GM18909 (cell line): ENCODE measurements at regions not wholly inside any gene's neighbourhood (a gene's known extent, or its start where the extent isn't known, plus 50 kb on each side); places are given as distances from the start of the nearest gene placed in this dataset.

Experiments
- ATAC-seq: cut with Tn5 transposase; IDR thresholded peaks from one replicate; pipeline ENCODE4 v1.9.1; 2021; ENCODE audit warnings: mild to moderate bottlenecking; ENCODE audit not compliant: unreplicated experiment, poor library complexity

GRCh38 chr12:86929962-86930361 is 673.8 kb upstream of the MGAT4C start:
- no peak for ATAC-seq

GRCh38 chr12:86917121-86917520 is 660.9 kb upstream of the MGAT4C start:
- no peak for ATAC-seq

DNA sequence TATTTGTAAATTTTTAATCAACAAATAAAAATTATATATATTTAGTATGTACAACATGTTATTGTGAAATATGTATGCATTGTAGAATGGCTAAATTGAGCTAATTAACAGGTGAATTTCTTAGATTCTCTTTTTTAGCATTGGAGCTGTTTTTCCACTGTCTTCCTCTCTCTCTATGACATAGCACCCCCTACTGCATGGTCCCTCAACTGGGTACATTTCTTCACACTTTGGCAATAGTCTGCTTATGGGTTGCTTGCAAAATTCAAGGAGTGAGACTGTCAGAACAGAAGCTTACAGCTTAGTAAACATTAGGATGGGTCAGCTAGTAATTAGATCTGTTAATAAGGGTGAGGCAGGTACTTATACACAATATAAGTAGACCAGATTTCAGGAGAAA is 658.5 kb upstream of the MGAT4C start:
- no peak for ATAC-seq

DNA sequence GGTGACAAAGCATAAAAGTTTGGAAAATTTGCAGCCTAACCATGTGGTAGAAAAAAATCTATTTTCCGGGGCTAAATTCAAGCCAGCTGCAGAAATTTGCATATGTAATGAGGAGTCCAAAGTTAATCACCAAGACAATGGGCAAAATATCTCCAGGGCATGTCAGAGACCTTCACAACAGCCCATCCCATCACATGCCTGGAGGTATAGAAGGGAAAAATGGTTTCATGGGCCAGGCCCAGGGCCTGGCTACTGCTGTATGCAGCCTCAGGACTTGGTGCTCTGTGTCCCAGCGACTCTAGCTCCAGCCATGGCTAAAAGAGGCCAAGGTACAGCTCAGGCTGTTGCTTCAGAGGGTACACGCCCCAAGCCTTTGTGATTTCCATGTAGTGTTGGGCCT is 655.8 kb upstream of the MGAT4C start:
- ATAC-seq, result no peak

GRCh38 chr12:86903159-86903558 is 647.0 kb upstream of the MGAT4C start:
- no peak for ATAC-seq

- no peak for ATAC-seq
Measured at GRCh38 chr12:86860776-86861175, 604.6 kb upstream of the MGAT4C start.

GRCh38 chr12:86852451-86852850 is 596.3 kb upstream of the MGAT4C start:
- no peak for ATAC-seq

DNA sequence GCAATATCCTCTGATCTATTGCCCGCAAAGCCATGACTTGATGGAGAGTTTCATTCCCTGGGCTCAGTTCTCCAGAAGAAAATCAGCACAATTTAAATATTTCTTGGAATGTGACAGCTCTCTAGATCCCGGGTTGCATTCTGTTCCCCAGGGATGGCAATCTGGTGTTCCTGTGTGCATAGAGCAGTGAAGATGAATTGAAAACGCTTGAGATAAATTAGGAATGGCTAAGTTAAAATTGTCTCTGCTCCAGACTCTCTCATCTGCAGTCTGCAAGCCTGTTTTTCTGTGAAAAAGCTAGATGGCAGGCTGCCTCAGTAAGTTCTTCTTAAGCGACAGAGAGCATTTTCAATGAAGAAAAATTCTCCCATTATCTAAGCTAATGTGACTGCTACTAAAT is 582.5 kb upstream of the MGAT4C start:
- ATAC-seq, result no peak

DNA sequence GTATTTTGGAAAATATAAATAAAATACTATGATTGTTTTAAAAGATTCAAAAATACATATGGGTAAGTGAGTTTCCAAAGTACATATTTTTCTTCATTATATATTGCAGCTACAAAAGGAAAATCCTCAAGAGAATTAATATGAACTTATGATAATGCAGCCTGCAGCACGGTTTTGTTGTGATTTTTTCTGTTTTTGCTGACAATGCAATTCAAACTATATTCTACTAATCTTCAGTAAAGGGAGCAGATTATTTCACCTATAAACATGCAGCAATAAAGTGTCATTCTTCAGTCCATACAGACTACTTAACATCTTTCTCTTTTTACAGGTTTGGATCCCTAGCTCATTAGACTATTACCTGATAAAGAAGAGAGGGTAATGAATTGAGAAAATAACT is 582.1 kb upstream of the MGAT4C start:
- ATAC-seq, result no peak

- ATAC-seq, result no peak
Measured at GRCh38 chr12:86837246-86837645, 581.1 kb upstream of the MGAT4C start.

DNA sequence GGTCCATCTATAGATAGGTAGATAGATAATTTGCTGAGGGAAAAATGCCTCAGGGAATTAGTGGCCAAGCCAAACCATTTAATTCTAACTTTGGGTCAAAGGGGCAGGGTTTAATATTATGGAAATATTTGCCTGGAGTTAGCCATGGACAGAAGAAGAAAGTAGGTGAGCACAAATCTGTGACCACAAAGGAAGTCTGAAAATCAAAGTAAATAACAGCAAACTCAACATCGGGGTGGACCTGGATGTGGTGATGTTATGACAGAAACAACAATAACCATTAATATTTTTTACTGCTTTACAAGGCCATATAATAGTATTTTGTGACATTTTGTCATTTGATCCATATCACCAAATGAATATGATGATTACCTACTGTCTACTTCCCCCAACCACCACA is 578.0 kb upstream of the MGAT4C start:
- ATAC-seq, result no peak

DNA sequence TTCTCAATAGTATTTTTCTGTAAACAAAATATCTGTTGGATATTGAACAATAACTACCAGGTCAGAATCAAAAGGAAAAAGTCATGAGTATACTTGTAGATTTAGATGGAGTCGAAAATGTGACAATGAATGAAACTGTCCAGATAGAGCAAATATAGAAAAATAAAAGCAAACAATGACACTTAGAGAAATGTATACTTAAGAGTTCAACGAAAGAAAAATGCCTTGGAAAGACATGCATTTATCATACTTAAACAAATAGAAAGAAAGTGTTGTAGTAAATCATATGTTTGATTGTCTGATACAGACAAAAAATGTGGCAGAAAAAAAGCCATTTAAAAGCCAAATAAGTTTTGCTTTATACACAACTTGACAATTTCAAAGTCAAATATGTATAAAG is 571.2 kb upstream of the MGAT4C start:
- no peak for ATAC-seq

- no peak for ATAC-seq
Measured at GRCh38 chr12:86826051-86826450, 569.9 kb upstream of the MGAT4C start.

DNA sequence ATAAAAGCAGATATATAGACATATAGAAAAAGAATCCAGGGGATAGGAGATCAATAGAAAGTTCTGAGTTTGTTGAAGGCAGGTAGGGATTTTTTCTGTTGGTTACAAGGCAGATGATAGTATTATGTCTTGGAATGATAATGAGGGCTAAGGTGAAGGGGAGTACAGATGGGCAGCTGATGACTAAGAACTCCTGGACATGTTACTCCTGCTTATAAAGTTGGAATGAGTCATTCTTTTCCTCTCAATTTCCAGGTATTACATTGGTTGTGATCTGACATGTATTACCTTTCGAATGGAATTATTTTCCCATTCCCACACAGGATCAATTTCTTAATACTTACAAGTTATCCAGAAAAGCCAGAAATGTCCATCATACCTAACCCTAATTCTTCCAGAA is 545.2 kb upstream of the MGAT4C start:
- no peak for ATAC-seq

DNA sequence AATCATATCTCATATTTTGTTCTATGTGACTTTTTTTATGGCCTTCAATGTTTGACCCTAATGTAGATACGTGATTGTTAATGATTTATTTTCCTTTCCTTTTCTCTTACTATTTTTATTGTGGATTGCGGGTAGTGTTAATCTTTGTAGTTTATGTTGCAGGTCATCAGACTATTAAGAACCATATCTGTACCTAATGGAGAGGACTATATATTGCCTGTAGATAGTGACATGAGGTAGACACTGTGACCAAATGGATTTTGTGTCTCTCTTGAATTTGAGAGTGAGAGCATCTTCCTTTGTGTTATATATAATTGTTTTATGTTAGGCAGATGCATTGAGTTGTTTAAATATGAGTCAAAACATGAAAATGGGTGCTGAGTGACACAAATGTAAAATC is 543.4 kb upstream of the MGAT4C start:
- no peak for ATAC-seq

DNA sequence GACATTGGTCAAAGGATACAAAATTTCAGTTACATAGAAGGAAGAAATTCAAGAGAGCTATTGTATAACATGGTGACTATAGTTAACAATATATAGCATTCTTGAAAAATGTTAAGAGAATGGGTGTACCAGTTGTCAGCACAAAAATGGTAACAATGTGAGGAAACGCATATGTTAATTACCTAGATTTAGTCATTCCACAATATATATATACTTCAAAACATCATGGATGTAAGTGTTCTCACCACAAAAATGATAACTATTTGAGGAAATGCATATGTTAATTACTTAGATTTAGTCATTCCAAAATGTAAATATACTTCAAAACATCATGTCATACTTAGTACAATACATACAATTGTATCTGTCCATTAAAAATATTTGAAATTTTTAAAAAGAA is 540.4 kb upstream of the MGAT4C start:
- no peak for ATAC-seq

DNA sequence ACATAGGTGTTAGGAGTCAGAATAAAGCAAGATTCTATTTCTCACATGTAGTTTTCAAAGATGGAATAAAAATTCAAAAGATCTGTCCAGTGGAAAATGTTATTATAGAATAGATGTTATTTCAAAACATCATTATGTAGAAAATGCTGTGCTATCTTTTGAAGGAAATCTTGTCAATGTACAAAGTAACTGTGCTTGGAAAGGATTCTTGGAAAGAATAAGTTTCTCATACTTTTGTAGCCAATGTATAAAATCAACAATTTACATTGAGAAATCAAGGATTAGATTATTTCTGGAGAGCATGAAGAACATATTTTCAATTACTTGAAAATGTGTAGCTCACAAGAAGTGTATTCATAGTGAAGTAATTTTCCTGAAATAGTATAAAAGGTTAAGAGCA is 532.5 kb upstream of the MGAT4C start:
- ATAC-seq, result no peak

GRCh38 chr12:86787419-86787818 is 531.2 kb upstream of the MGAT4C start:
- ATAC-seq, result no peak

GRCh38 chr12:86777325-86777724 is 521.1 kb upstream of the MGAT4C start:
- no peak for ATAC-seq

- no peak for ATAC-seq
Measured at GRCh38 chr12:86774841-86775388, 518.7 kb upstream of the MGAT4C start.

DNA sequence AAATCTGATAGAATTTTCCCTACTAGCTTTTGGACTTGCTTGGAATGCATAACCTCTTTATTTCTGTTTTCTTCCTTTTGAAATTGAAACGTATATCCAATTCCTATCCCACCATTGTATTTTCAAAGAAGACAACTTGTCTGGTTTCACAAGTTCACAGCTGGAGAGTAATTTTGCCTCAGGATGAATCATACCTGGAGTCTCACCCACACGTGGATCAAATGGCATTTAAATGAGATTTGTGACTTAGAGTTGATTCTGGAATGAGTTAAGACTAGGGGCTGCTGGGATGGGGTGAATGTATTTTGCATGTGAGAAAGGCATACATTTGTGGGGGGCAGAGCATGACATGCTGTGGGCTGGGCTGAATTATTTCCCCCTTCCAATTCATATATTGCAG is 516.5 kb upstream of the MGAT4C start:
- ATAC-seq, result no peak

DNA sequence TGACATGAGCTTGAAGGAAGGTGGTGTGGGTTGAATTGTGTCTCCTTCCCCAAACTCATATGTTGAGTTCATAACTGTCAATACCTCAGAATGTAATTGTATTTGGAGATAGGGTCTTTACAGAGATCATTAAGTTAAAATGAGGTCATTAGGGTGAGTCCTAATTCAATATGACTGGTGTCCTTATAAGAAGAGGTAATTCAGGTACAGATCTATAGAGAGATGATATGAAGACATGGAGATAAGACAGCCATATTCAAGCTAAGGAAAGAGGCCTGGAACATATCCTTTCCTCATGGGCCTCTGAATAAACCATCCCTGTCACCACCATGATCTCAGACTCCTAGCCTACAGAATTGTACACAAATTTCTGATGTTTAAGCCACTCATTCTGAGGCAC is 514.7 kb upstream of the MGAT4C start:
- ATAC-seq, result no peak

DNA sequence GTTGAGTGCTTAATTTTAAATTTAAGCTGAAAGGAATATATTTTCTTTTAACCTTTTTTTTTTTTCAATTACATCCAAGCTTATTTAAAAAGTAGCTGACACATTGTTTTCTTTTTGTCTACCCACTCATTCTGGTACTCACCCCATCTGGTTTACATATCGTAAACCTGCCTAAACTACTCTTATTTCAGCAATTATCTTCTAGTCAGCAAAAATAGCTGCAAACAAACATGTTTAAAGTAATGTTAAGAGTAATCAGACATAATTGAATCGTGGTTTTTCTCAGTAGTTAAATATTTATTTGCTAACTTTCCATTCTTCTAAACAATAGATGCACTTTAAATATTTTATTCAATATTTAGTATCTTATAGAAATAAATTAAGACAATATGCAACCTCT is 492.7 kb upstream of the MGAT4C start:
- ATAC-seq, result no peak
